ENCODE measurements at regions not wholly inside any gene's neighbourhood (a gene's known extent, or its start where the extent isn't known, plus 50 kb on each side); places are given as distances from the start of the nearest gene placed in this dataset.

DNA sequence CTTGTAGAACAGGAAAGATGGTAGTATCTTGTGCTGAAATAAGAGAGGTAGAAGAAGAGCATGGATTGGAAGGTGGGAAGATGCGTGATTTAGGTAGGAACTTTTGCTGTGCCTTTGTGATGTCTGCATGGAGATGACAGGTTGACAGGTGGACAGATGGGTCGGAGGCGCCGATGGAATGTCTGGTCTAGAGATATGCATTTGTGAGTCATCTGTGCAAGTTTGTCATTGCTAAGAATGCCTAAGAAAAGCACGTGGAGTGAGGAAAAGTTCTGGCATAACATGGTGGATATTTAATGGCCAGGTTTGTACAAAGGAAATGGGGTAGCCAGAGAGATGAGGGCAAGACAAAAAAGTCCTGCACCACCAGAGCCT is 76.0 kb upstream of the ARMC3 start:
- H3K4me3 Mint-ChIP-seq: no peak overlapping the region
- no peaks in the 10 kb centered on the region for H3K36me3 Mint-ChIP-seq (ENCODE audit: insufficient read depth in 1 of 3, low read depth in 3 of 3)
- Histone ChIP-seq H3K14ac (ENCODE audit: insufficient read depth, low read length) (no peak overlapping the region), H3K56ac (ENCODE audit: insufficient read length, low read depth, low read length) (no peak overlapping the region), H4K5ac (ENCODE audit: insufficient read length, low read depth, low read length) (no peak overlapping the region), H3K23me2 (ENCODE audit: insufficient read length, low read depth, low read length, poor library complexity, severe bottlenecking) (no peaks in the 10 kb centered on the region), H4K91ac (ENCODE audit: insufficient read length, low read depth, low read length) (no peak overlapping the region), H3K4ac (ENCODE audit: low read depth, low read length) (no peak overlapping the region), H3T11ph (ENCODE audit: low read length) (no peak overlapping the region), H2BK15ac (ENCODE audit: low read depth, low read length) (no peak overlapping the region), H2BK12ac (ENCODE audit: insufficient read length, low read depth, low read length) (no peak overlapping the region), H2AK5ac (ENCODE audit: insufficient read length, low read length) (no peak overlapping the region), H2BK120ac (ENCODE audit: low read depth, low read length, poor library complexity, severe bottlenecking) (no peak overlapping the region), H3K18ac (ENCODE audit: insufficient read length, low read depth, low read length) (no peak overlapping the region), H3K4me2 (ENCODE audit: insufficient read depth, insufficient read length, low read length) (no peak overlapping the region), H3K79me2 (ENCODE audit: insufficient read depth, low read length) (no peaks in the 10 kb centered on the region), H4K8ac (replicated peaks; ENCODE audit: insufficient read length, low read depth, low read length) (no peak overlapping the region), H2BK5ac (ENCODE audit: insufficient read length, low read length) (no peak overlapping the region), H3K9me3 (ENCODE audit: control insufficient read depth, low read depth, low read length) (no peaks in the 10 kb centered on the region), H2AFZ (ENCODE audit: low read length) (no peak overlapping the region), H3K79me1 (ENCODE audit: insufficient read depth, low read depth, low read length, poor library complexity, severe bottlenecking) (no peaks in the 10 kb centered on the region), H3K9ac (ENCODE audit: extremely low read depth, insufficient read length, low read length) (no peak overlapping the region), H2BK20ac (ENCODE audit: low read depth, low read length, poor library complexity, severe bottlenecking) (no peak overlapping the region), H3K27me3 (ENCODE audit: insufficient read depth, low read length) (no peaks in the 10 kb centered on the region; the same call in 1 of the 2 replicates), H3K4me1 (ENCODE audit: insufficient read depth, low read length) (no peaks in the 10 kb centered on the region), H4K20me1 (ENCODE audit: control insufficient read depth, insufficient read depth, insufficient read length) (no peaks in the 10 kb centered on the region), H3K27ac (ENCODE audit: insufficient read length, low read depth, low read length) (no peak overlapping the region), H3K23ac (ENCODE audit: insufficient read length, low read depth, low read length) (no peak overlapping the region)
- no peak overlapping the region for H3K27ac Mint-ChIP-seq
- no peaks in the 10 kb centered on the region for H3K27me3 Mint-ChIP-seq (ENCODE audit: low read depth)
- no peaks in the 10 kb centered on the region for H3K4me1 Mint-ChIP-seq
- no CpG with 5 or more reads among the region's 5 CpGs for WGBS (ENCODE audit: extremely low coverage, insufficient read length, low lambda C conversion rate)
- no peak for DNase-seq
- H3K9me3 Mint-ChIP-seq: no peaks in the 10 kb centered on the region
- TF ChIP-seq, protein P1, sequence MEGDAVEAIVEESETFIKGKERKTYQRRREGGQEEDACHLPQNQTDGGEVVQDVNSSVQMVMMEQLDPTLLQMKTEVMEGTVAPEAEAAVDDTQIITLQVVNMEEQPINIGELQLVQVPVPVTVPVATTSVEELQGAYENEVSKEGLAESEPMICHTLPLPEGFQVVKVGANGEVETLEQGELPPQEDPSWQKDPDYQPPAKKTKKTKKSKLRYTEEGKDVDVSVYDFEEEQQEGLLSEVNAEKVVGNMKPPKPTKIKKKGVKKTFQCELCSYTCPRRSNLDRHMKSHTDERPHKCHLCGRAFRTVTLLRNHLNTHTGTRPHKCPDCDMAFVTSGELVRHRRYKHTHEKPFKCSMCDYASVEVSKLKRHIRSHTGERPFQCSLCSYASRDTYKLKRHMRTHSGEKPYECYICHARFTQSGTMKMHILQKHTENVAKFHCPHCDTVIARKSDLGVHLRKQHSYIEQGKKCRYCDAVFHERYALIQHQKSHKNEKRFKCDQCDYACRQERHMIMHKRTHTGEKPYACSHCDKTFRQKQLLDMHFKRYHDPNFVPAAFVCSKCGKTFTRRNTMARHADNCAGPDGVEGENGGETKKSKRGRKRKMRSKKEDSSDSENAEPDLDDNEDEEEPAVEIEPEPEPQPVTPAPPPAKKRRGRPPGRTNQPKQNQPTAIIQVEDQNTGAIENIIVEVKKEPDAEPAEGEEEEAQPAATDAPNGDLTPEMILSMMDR (conservative IDR thresholded peaks at IDR 0.05): no peak

Measured in H9 (cell line).